ENCODE measurements at regions not wholly inside any gene's neighbourhood (a gene's known extent, or its start where the extent isn't known, plus 50 kb on each side); places are given as distances from the start of the nearest gene placed in this dataset.
A peak's percentile ranks its signal among the peaks of the same experiment; 100 is the strongest.

GRCh38 chr12:74429535-74429934 lies 108.1 kb upstream of the ATXN7L3B start:
- no peak for ATAC-seq (replicated peaks in 1 of 4)
- H3K9me3 Mint-ChIP-seq: peaks cover 0 to 8% (median 0%) of the 10 kb centered on the region in 3 donors
- peaks cover 0 to 7% of the 10 kb centered on the region in 2 donors for H3K27me3 Mint-ChIP-seq
- H3K27ac Mint-ChIP-seq: no peak overlapping the region
- H3K4me1 Mint-ChIP-seq: no peaks in the 10 kb centered on the region
- Histone ChIP-seq H3K9me3 (no peaks in the 10 kb centered on the region), H3K27me3 (replicated peaks in 1 of 2; ENCODE audit: control insufficient read depth in 2 of 2, extremely low read depth in 1 of 2, insufficient read depth in 2 of 2, low read length in 1 of 2) (no peaks in the 10 kb centered on the region), H3K4me3 (ENCODE audit: control insufficient read depth in 1 of 2, extremely low read depth in 1 of 2, low read length in 1 of 2) (no peak overlapping the region), H3K4me1 (ENCODE audit: control insufficient read depth in 1 of 2, extremely low read depth in 1 of 2, insufficient read depth in 2 of 2, low read length in 2 of 2) (no peaks in the 10 kb centered on the region), H3K36me3 (ENCODE audit: control insufficient read depth in 2 of 2, extremely low read depth in 1 of 2, insufficient read depth in 1 of 2, low read length in 1 of 2) (no peaks in the 10 kb centered on the region), H3K27ac (ENCODE audit: low read length) (no peak overlapping the region)
- ChIA-PET CTCF (no interaction called here), POLR2A (no interaction called here)
- no peaks in the 10 kb centered on the region for H3K36me3 Mint-ChIP-seq
- H3K4me3 Mint-ChIP-seq: no peak overlapping the region
- DNase-seq: no peak

- no peak overlapping the region for H3K27ac ChIP-seq (ENCODE audit: low read length)
- no peak overlapping the region for H3K4me3 Mint-ChIP-seq
- no peaks in the 10 kb centered on the region for H3K4me1 ChIP-seq (ENCODE audit: control insufficient read depth in 1 of 2, extremely low read depth in 1 of 2, insufficient read depth in 2 of 2, low read length in 2 of 2)
- CTCF ChIA-PET: no interaction called here
- no peaks in the 10 kb centered on the region for H3K4me1 Mint-ChIP-seq
- ATAC-seq (replicated peaks in 1 of 4) (no peak), DNase-seq (no peak)
- H3K36me3 ChIP-seq (ENCODE audit: control insufficient read depth in 2 of 2, extremely low read depth in 1 of 2, insufficient read depth in 1 of 2, low read length in 1 of 2): no peaks in the 10 kb centered on the region
- peaks cover 0 to 5% of the 10 kb centered on the region in 2 donors for H3K27me3 Mint-ChIP-seq
- H3K9me3 Mint-ChIP-seq: peaks cover 0 to 13% (median 0%) of the 10 kb centered on the region in 3 donors
- H3K9me3 ChIP-seq: no peaks in the 10 kb centered on the region
- H3K36me3 Mint-ChIP-seq: no peaks in the 10 kb centered on the region
- H3K4me3 ChIP-seq (ENCODE audit: control insufficient read depth in 1 of 2, extremely low read depth in 1 of 2, low read length in 1 of 2): no peak overlapping the region
- 90% methylated on average over 1 of the region's 1 CpG for WGBS (ENCODE audit: insufficient coverage)
- H3K27ac Mint-ChIP-seq: no peak overlapping the region
- H3K27me3 ChIP-seq (replicated peaks in 1 of 2; ENCODE audit: control insufficient read depth in 2 of 2, extremely low read depth in 1 of 2, insufficient read depth in 2 of 2, low read length in 1 of 2): no peaks in the 10 kb centered on the region
- POLR2A ChIA-PET: no interaction called here
These were observed 105.8 kb upstream of the ATXN7L3B start for GRCh38 chr12:74431801-74432200.

- CTCF ChIA-PET: no interaction called here
- H3K4me3 Mint-ChIP-seq: no peak overlapping the region
- no peaks in the 10 kb centered on the region for H3K9me3 ChIP-seq
- POLR2A ChIA-PET: no interaction called here
- peaks cover 0 to under 1% (median 0%) of the 10 kb centered on the region in 3 donors for H3K9me3 Mint-ChIP-seq
- DNase-seq: no peak
- H3K27me3 Mint-ChIP-seq: peaks cover 7 to 16% of the 10 kb centered on the region in 2 donors
- H3K36me3 ChIP-seq (ENCODE audit: control insufficient read depth in 2 of 2, extremely low read depth in 1 of 2, insufficient read depth in 1 of 2, low read length in 1 of 2): no peaks in the 10 kb centered on the region
- no peaks in the 10 kb centered on the region for H3K4me1 ChIP-seq (ENCODE audit: control insufficient read depth in 1 of 2, extremely low read depth in 1 of 2, insufficient read depth in 2 of 2, low read length in 2 of 2)
- H3K4me3 ChIP-seq (ENCODE audit: control insufficient read depth in 1 of 2, extremely low read depth in 1 of 2, low read length in 1 of 2): no peak overlapping the region
- no peak overlapping the region for H3K27ac ChIP-seq (ENCODE audit: low read length)
- H3K36me3 Mint-ChIP-seq: no peaks in the 10 kb centered on the region
- H3K27ac Mint-ChIP-seq: no peak overlapping the region
- no peaks in the 10 kb centered on the region for H3K27me3 ChIP-seq (replicated peaks in 1 of 2; ENCODE audit: control insufficient read depth in 2 of 2, extremely low read depth in 1 of 2, insufficient read depth in 2 of 2, low read length in 1 of 2)
- no peak for ATAC-seq (replicated peaks in 1 of 4)
- H3K4me1 Mint-ChIP-seq: no peaks in the 10 kb centered on the region
These were observed 97.2 kb upstream of the ATXN7L3B start for GRCh38 chr12:74440469-74440868.

GRCh38 chr12:74441872-74442271 lies 95.8 kb upstream of the ATXN7L3B start:
- no peak overlapping the region for H3K27ac ChIP-seq (ENCODE audit: low read length)
- H3K36me3 Mint-ChIP-seq: no peaks in the 10 kb centered on the region
- DNase-seq (no peak), ATAC-seq (replicated peaks in 1 of 4) (no peak)
- ChIA-PET CTCF (interaction anchor here in 1 of 2 donors (0.6 kb wide), 1 partner anchor 13 kb away, joined by 3 read pairs; no protein-coding TSS in a partner anchor), POLR2A (no interaction called here)
- no peak overlapping the region for H3K4me3 ChIP-seq (ENCODE audit: control insufficient read depth in 1 of 2, extremely low read depth in 1 of 2, low read length in 1 of 2)
- H3K27me3 Mint-ChIP-seq: peaks cover 7 to 16% of the 10 kb centered on the region in 2 donors
- H3K27me3 ChIP-seq (replicated peaks in 1 of 2; ENCODE audit: control insufficient read depth in 2 of 2, extremely low read depth in 1 of 2, insufficient read depth in 2 of 2, low read length in 1 of 2): no peaks in the 10 kb centered on the region
- no peaks in the 10 kb centered on the region for H3K9me3 ChIP-seq
- no peaks in the 10 kb centered on the region for H3K4me1 ChIP-seq (ENCODE audit: control insufficient read depth in 1 of 2, extremely low read depth in 1 of 2, insufficient read depth in 2 of 2, low read length in 2 of 2)
- no peak overlapping the region for H3K27ac Mint-ChIP-seq
- no peaks in the 10 kb centered on the region for H3K4me1 Mint-ChIP-seq
- no peaks in the 10 kb centered on the region for H3K9me3 Mint-ChIP-seq
- no peaks in the 10 kb centered on the region for H3K36me3 ChIP-seq (ENCODE audit: control insufficient read depth in 2 of 2, extremely low read depth in 1 of 2, insufficient read depth in 1 of 2, low read length in 1 of 2)
- WGBS (ENCODE audit: insufficient coverage): 67% methylated on average over 4 of the region's 4 CpGs
- no peak overlapping the region for H3K4me3 Mint-ChIP-seq

- no peak for ATAC-seq (replicated peaks in 1 of 4)
- H3K27ac ChIP-seq (ENCODE audit: low read length): no peak overlapping the region
- no peak overlapping the region for H3K4me3 ChIP-seq (ENCODE audit: control insufficient read depth in 1 of 2, extremely low read depth in 1 of 2, low read length in 1 of 2)
- no peaks in the 10 kb centered on the region for H3K4me1 Mint-ChIP-seq
- H3K27me3 ChIP-seq (replicated peaks in 1 of 2; ENCODE audit: control insufficient read depth in 2 of 2, extremely low read depth in 1 of 2, insufficient read depth in 2 of 2, low read length in 1 of 2): no peaks in the 10 kb centered on the region
- ChIA-PET POLR2A (no interaction called here), CTCF (no interaction called here)
- H3K4me3 Mint-ChIP-seq: no peak overlapping the region
- no peaks in the 10 kb centered on the region for H3K36me3 Mint-ChIP-seq
- peaks cover 1 to 11% of the 10 kb centered on the region in 2 donors for H3K27me3 Mint-ChIP-seq
- WGBS (ENCODE audit: insufficient coverage): no CpG with 5 or more reads among the region's 2 CpGs
- H3K4me1 ChIP-seq (ENCODE audit: control insufficient read depth in 1 of 2, extremely low read depth in 1 of 2, insufficient read depth in 2 of 2, low read length in 2 of 2): no peaks in the 10 kb centered on the region
- DNase-seq: no peak
- no peaks in the 10 kb centered on the region for H3K9me3 ChIP-seq
- H3K9me3 Mint-ChIP-seq: peaks cover 0 to 3% (median 0%) of the 10 kb centered on the region in 3 donors
- H3K27ac Mint-ChIP-seq: no peak overlapping the region
- no peaks in the 10 kb centered on the region for H3K36me3 ChIP-seq (ENCODE audit: control insufficient read depth in 2 of 2, extremely low read depth in 1 of 2, insufficient read depth in 1 of 2, low read length in 1 of 2)
These were observed 91.2 kb upstream of the ATXN7L3B start for GRCh38 chr12:74446466-74446865.

- Mint-ChIP-seq H3K27me3 (peaks cover 3 to 11% of the 10 kb centered on the region in 2 donors), H3K36me3 (no peaks in the 10 kb centered on the region), H3K9me3 (peaks cover 0 to 3% (median 0%) of the 10 kb centered on the region in 3 donors), H3K4me3 (no peak overlapping the region), H3K27ac (peak overlapping the region in 1 of 2 donors; percentile 9), H3K4me1 (no peaks in the 10 kb centered on the region)
- no peaks in the 10 kb centered on the region for H3K4me1 ChIP-seq (ENCODE audit: control insufficient read depth in 1 of 2, extremely low read depth in 1 of 2, insufficient read depth in 2 of 2, low read length in 2 of 2)
- no peak overlapping the region for H3K27ac ChIP-seq (ENCODE audit: low read length)
- DNase-seq: no peak
- ATAC-seq (replicated peaks in 1 of 4): no peak
- 83% methylated on average over 2 of the region's 2 CpGs for WGBS (ENCODE audit: insufficient coverage)
- no peaks in the 10 kb centered on the region for H3K27me3 ChIP-seq (replicated peaks in 1 of 2; ENCODE audit: control insufficient read depth in 2 of 2, extremely low read depth in 1 of 2, insufficient read depth in 2 of 2, low read length in 1 of 2)
- H3K36me3 ChIP-seq (ENCODE audit: control insufficient read depth in 2 of 2, extremely low read depth in 1 of 2, insufficient read depth in 1 of 2, low read length in 1 of 2): no peaks in the 10 kb centered on the region
- H3K9me3 ChIP-seq: no peaks in the 10 kb centered on the region
- POLR2A ChIA-PET: no interaction called here
- H3K4me3 ChIP-seq (ENCODE audit: control insufficient read depth in 1 of 2, extremely low read depth in 1 of 2, low read length in 1 of 2): no peak overlapping the region
- CTCF ChIA-PET: no interaction called here
These were observed 87.8 kb upstream of the ATXN7L3B start for GRCh38 chr12:74449872-74450271.

- Mint-ChIP-seq H3K36me3 (no peaks in the 10 kb centered on the region), H3K27me3 (peaks cover 2 to 7% of the 10 kb centered on the region in 2 donors), H3K4me1 (no peaks in the 10 kb centered on the region), H3K27ac (no peak overlapping the region), H3K4me3 (no peak overlapping the region), H3K9me3 (no peaks in the 10 kb centered on the region)
- DNase-seq (no peak), ATAC-seq (replicated peaks in 1 of 4) (no peak)
- Histone ChIP-seq H3K4me1 (ENCODE audit: control insufficient read depth in 1 of 2, extremely low read depth in 1 of 2, insufficient read depth in 2 of 2, low read length in 2 of 2) (no peaks in the 10 kb centered on the region), H3K36me3 (ENCODE audit: control insufficient read depth in 2 of 2, extremely low read depth in 1 of 2, insufficient read depth in 1 of 2, low read length in 1 of 2) (no peaks in the 10 kb centered on the region), H3K27me3 (replicated peaks in 1 of 2; ENCODE audit: control insufficient read depth in 2 of 2, extremely low read depth in 1 of 2, insufficient read depth in 2 of 2, low read length in 1 of 2) (no peaks in the 10 kb centered on the region), H3K9me3 (no peaks in the 10 kb centered on the region), H3K4me3 (ENCODE audit: control insufficient read depth in 1 of 2, extremely low read depth in 1 of 2, low read length in 1 of 2) (no peak overlapping the region), H3K27ac (ENCODE audit: low read length) (no peak overlapping the region)
- no CpG with 5 or more reads among the region's 1 CpG for WGBS (ENCODE audit: insufficient coverage)
- ChIA-PET POLR2A (no interaction called here), CTCF (interaction anchor here in 1 of 2 donors (0.7 kb wide), 1 partner anchor 12 kb away, joined by 3 read pairs; no protein-coding TSS in a partner anchor)
These were observed 83.5 kb upstream of the ATXN7L3B start for GRCh38 chr12:74454109-74454508.

Data from T-cell (primary cell).